Uterus (tissue), 2 donors: ENCODE measurements at regions not wholly inside any gene's neighbourhood (a gene's known extent, or its start where the extent isn't known, plus 50 kb on each side); places are given as distances from the start of the nearest gene placed in this dataset.

Experiments
- POLR2A ChIP-seq, 2 donors: fragments of 450-650 bp; IDR thresholded peaks; one replicate each; pipeline ENCODE4 v1.6.1; 2016; ENCODE audit warnings: antibody characterized with exemption in 2 of 2, mild to moderate bottlenecking in 1 of 2, moderate library complexity in 1 of 2
- TF ChIP-seq, protein P1 (sequence below), 4 experiments: fragments of 200-600 bp in 2 of 4; fragments of 450-650 bp in 2 of 4; sonication (generic) in 2 of 4; IDR thresholded peaks; one replicate each; pipeline ENCODE4 v1.5.1; 2016 to 2019; ENCODE audit warnings: antibody characterized with exemption in 4 of 4, mild to moderate bottlenecking in 2 of 4, moderate library complexity in 1 of 4

DNA sequence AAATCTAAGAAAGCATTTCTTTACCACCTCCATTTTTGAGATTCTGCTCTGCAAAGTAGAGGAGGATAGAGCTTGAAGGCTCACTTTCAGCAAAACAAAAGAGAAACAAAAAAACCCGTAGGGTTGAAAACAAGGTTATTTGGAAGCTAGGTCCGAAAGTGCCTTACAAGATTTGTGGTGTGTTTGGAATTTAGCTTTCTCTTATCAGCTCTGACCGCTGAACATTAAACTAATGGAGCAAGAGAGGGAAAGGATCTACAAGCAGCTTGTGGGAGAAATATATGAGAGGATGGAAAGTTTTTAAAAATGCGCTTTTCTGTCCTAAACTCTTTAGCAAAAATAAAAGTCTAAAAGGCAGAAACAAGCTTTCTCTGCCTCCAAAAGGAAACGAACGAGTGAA lies 545.5 kb downstream of the NTRK3 start:
- TF ChIP-seq, protein P1, sequence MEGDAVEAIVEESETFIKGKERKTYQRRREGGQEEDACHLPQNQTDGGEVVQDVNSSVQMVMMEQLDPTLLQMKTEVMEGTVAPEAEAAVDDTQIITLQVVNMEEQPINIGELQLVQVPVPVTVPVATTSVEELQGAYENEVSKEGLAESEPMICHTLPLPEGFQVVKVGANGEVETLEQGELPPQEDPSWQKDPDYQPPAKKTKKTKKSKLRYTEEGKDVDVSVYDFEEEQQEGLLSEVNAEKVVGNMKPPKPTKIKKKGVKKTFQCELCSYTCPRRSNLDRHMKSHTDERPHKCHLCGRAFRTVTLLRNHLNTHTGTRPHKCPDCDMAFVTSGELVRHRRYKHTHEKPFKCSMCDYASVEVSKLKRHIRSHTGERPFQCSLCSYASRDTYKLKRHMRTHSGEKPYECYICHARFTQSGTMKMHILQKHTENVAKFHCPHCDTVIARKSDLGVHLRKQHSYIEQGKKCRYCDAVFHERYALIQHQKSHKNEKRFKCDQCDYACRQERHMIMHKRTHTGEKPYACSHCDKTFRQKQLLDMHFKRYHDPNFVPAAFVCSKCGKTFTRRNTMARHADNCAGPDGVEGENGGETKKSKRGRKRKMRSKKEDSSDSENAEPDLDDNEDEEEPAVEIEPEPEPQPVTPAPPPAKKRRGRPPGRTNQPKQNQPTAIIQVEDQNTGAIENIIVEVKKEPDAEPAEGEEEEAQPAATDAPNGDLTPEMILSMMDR (IDR thresholded peaks at IDR 0.05): no peak
- TF ChIP-seq POLR2A (IDR thresholded peaks at IDR 0.05): no peak
